K562 (cell line): ENCODE measurements at regions not wholly inside any gene's neighbourhood (a gene's known extent, or its start where the extent isn't known, plus 50 kb on each side); places are given as distances from the start of the nearest gene placed in this dataset.

Experiments used
- ATAC-seq: fragments of 200-7000 bp; cut with Tn5 transposase; 3 replicates; pipeline ENCODE4 v1.9.1; 2020; ENCODE audit warnings: moderate library complexity
- BruUV-seq: library from RNA; stranded (reverse); fragments of 400-500 nt; replicated peaks from 2 replicates; lab custom pipeline; 2021; lab: Mats Ljungman, UMichigan
- CTCF ChIA-PET: fragments of 300-600 bp; formaldehyde crosslinking; extraction: SDS; loops from one replicate; lab custom pipeline; 2021; ENCODE audit warnings: low intra/inter-chr PET ratio; lab: Yijun Ruan, JAX
- POLR2A ChIA-PET: fragments of 300-600, 350-650 bp; sonication (Branson Sonifier 250); formaldehyde crosslinking; extraction: SDS; loops from one replicate; lab custom pipeline; 2021; ENCODE audit warnings: antibody characterized with exemption, inconsistent platforms; lab: Yijun Ruan, JAX
- DNase-seq, 4 experiments: peaks; one replicate each; pipeline versions ENCODE4 v3.0.0 to v3.0.0-alpha.2; 2011 to 2018; ENCODE audit warnings: low spot score in 3 of 4, mixed read lengths in 3 of 4; ENCODE audit errors: extremely low read depth in 1 of 4
- FAIRE-seq: peaks from 2 replicates; lab custom pipeline; 2011; peaks lifted over from hg19 to GRCh38; lab: Jason Lieb, UNC
- H2AFZ ChIP-seq: 2 replicates; pipeline ENCODE4 v1.6.0; 2011; ENCODE audit warnings: low read depth, low read length, control low read depth, inconsistent platforms
- H3K27ac ChIP-seq: fragments of 200-600 bp; 3 replicates; pipeline ENCODE4 v1.8.0; 2011; ENCODE audit warnings: low read depth, mild to moderate bottlenecking, control low read depth, inconsistent platforms, low read length, moderate library complexity, mixed read lengths; ENCODE audit errors: extremely low read depth
- H3K27me3 ChIP-seq, 2 experiments: fragments of 300-600 bp in 1 of 2; 2 replicates in 1 of 2; 3 replicates in 1 of 2; pipeline versions ENCODE4 v1.6.0 to v1.8.0; 2011; ENCODE audit warnings: inconsistent platforms in 2 of 2, low read length in 2 of 2, mild to moderate bottlenecking in 1 of 2, mixed read lengths in 1 of 2, moderate library complexity in 1 of 2; ENCODE audit not compliant: control insufficient read depth in 2 of 2, insufficient read depth in 2 of 2
- H3K36me3 ChIP-seq: fragments of 300-600 bp; 3 replicates; pipeline ENCODE4 v1.8.0; 2011; ENCODE audit warnings: mild to moderate bottlenecking, low read length, inconsistent platforms; ENCODE audit not compliant: control insufficient read depth, insufficient read depth
- H3K4me1 ChIP-seq, 2 experiments: fragments of 200-600 bp in 1 of 2; replicated peaks in 1 of 2; 2 replicates in 1 of 2; 3 replicates in 1 of 2; pipeline versions ENCODE4 v1.5.1 to v1.8.0; 2011; ENCODE audit warnings: inconsistent platforms in 2 of 2, low read length in 2 of 2, mild to moderate bottlenecking in 1 of 2, mixed read lengths in 1 of 2, moderate library complexity in 1 of 2; ENCODE audit not compliant: control insufficient read depth in 2 of 2, insufficient read depth in 2 of 2
- H3K4me2 ChIP-seq: 2 replicates; pipeline ENCODE4 v1.6.1; 2011; ENCODE audit warnings: low read length, control low read depth, inconsistent platforms, mixed read lengths; ENCODE audit not compliant: insufficient read depth
- H3K4me3 ChIP-seq: fragments of 200-600 bp; sonication (generic), shearing (Covaris generic); 2 replicates; pipeline ENCODE4 v1.5.1; 2016; ENCODE audit warnings: control low read depth, inconsistent platforms
- H3K79me2 ChIP-seq: fragments of 200-600 bp; 3 replicates; pipeline ENCODE4 v1.8.0; 2011; ENCODE audit warnings: low read length, inconsistent platforms; ENCODE audit not compliant: control insufficient read depth, insufficient read depth
- H3K9ac ChIP-seq, 2 experiments: 2 replicates each; pipeline versions ENCODE4 v1.6.0 to v1.6.1; 2011; ENCODE audit warnings: low read depth in 2 of 2, low read length in 2 of 2, control low read depth in 1 of 2, inconsistent platforms in 1 of 2, mild to moderate bottlenecking in 1 of 2, mixed read lengths in 1 of 2; ENCODE audit not compliant: insufficient read depth in 1 of 2
- H3K9me1 ChIP-seq: one replicate; pipeline ENCODE4 v1.6.0; 2011; ENCODE audit warnings: inconsistent platforms, mild to moderate bottlenecking, low read length, moderate library complexity; ENCODE audit not compliant: control insufficient read depth, insufficient read depth
- H3K9me3 ChIP-seq: replicated peaks from 2 replicates; pipeline ENCODE4 v1.5.1; 2011; ENCODE audit warnings: low read depth, low read length, inconsistent platforms; ENCODE audit not compliant: control insufficient read depth, insufficient read depth
- H4K20me1 ChIP-seq: replicated peaks from 2 replicates; pipeline ENCODE4 v1.6.1; 2011; ENCODE audit warnings: low read length, inconsistent platforms, mixed read lengths; ENCODE audit not compliant: control insufficient read depth, insufficient read depth
- AFF4 ChIP-seq: sonication (generic); formaldehyde crosslinking; IDR thresholded peaks from 2 replicates; pipeline ENCODE4 v1.8.0; 2023; ENCODE audit warnings: mild to moderate bottlenecking, missing genetic modification reagents
- KDM5B ChIP-seq: fragments of 200-600 bp; sonication (generic); IDR thresholded peaks from 2 replicates; pipeline ENCODE4 v1.6.1; 2012; ENCODE audit warnings: low read depth, mild to moderate bottlenecking, moderate library complexity, low read length, control low read depth, inconsistent platforms; ENCODE audit not compliant: insufficient replicate concordance
- SRSF7 ChIP-seq: fragments of 200-400 bp; formaldehyde crosslinking; optimal IDR thresholded peaks from 2 replicates; pipeline ENCODE3; 2017; ENCODE audit warnings: mild to moderate bottlenecking, low read depth, low read length
- TBP ChIP-seq: optimal IDR thresholded peaks from 2 replicates; pipeline ENCODE3; 2011; ENCODE audit warnings: low read depth, low read length, improper control_type of control experiment
- ZKSCAN8 ChIP-seq: fragments of 200-800 bp; sonication (Bioruptor generic); IDR thresholded peaks from 2 replicates; pipeline ENCODE4 v1.6.1; 2016; ENCODE audit warnings: missing genetic modification characterization, missing compliant biosample characterization
- ZNF408 ChIP-seq: fragments of 250-450 bp; sonication (Bioruptor Pico); IDR thresholded peaks from 2 replicates; pipeline ENCODE4 v1.4.0; 2020; ENCODE audit warnings: low read depth, mild to moderate bottlenecking, moderate library complexity
- WGBS: fragments of 100-300 bp; shearing (Covaris generic); methylation state at CpG from one replicate; pipeline ENCODE4 v1.1.6; 2016; ENCODE audit warnings: low coverage, mixed read lengths; ENCODE audit not compliant: insufficient coverage; ENCODE audit errors: missing lambda C conversion rate; 5-methylcytosine and 5-hydroxymethylcytosine counted together
- in situ Hi-C: fragments of 300-500 bp; cut with MboI; formaldehyde crosslinking; loops from 4 replicates; pipeline ENCODE4 v1.15.0; 2018; ENCODE audit warnings: inconsistent platforms, mixed read lengths
- intact Hi-C: fragments of 100-400 bp; cut with micrococcal nuclease; formaldehyde crosslinking; loops from 2 replicates; pipeline ENCODE4 v1.14.2; 2022
- TF ChIP-seq, protein P1 (sequence below), 2 experiments: fragments of 450-650 bp; formaldehyde crosslinking in 1 of 2; IDR thresholded peaks; 2 replicates each; pipeline versions ENCODE4 v1.4.0 to v1.6.1; 2014 to 2020; ENCODE audit warnings: mild to moderate bottlenecking in 2 of 2, borderline replicate concordance in 1 of 2, low read depth in 1 of 2

GRCh38 chr7:81074406-81074805, 155.6 kb upstream of the SEMA3C start:
- Histone ChIP-seq H3K9ac (no peak overlapping the region), H3K36me3 (no peaks in the 10 kb centered on the region), H3K4me3 (no peak overlapping the region), H3K79me2 (no peaks in the 10 kb centered on the region), H3K4me2 (no peak overlapping the region), H3K4me1 (no peaks in the 10 kb centered on the region), H2AFZ (no peak overlapping the region), H4K20me1 (no peaks in the 10 kb centered on the region), H3K27me3 (no peaks in the 10 kb centered on the region), H3K9me3 (0 out of 2 replicates have a peak, but pooled peaks cover 2% of the 10 kb centered on the region), H3K9me1 (no peaks in the 10 kb centered on the region), H3K27ac (no peak overlapping the region)
- ChIA-PET CTCF (no interaction called here), POLR2A (no interaction called here)
- in situ Hi-C loops, result no loop called here
- FAIRE-seq, result no peak
- ATAC-seq, result no peak
- DNase-seq, result no peak
- no TSS peak for BruUV-seq
- intact Hi-C loops, result no loop called here
- WGBS, result 0% methylated on average over 3 of the region's 3 CpGs
- TF ChIP-seq ZKSCAN8 (CRISPR knock-in tag), result no peak
- TF ChIP-seq, protein P1, sequence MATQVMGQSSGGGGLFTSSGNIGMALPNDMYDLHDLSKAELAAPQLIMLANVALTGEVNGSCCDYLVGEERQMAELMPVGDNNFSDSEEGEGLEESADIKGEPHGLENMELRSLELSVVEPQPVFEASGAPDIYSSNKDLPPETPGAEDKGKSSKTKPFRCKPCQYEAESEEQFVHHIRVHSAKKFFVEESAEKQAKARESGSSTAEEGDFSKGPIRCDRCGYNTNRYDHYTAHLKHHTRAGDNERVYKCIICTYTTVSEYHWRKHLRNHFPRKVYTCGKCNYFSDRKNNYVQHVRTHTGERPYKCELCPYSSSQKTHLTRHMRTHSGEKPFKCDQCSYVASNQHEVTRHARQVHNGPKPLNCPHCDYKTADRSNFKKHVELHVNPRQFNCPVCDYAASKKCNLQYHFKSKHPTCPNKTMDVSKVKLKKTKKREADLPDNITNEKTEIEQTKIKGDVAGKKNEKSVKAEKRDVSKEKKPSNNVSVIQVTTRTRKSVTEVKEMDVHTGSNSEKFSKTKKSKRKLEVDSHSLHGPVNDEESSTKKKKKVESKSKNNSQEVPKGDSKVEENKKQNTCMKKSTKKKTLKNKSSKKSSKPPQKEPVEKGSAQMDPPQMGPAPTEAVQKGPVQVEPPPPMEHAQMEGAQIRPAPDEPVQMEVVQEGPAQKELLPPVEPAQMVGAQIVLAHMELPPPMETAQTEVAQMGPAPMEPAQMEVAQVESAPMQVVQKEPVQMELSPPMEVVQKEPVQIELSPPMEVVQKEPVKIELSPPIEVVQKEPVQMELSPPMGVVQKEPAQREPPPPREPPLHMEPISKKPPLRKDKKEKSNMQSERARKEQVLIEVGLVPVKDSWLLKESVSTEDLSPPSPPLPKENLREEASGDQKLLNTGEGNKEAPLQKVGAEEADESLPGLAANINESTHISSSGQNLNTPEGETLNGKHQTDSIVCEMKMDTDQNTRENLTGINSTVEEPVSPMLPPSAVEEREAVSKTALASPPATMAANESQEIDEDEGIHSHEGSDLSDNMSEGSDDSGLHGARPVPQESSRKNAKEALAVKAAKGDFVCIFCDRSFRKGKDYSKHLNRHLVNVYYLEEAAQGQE (IDR thresholded peaks at IDR 0.05; ENCODE audit: borderline replicate concordance), result no peak
- TF ChIP-seq, protein P1 (CRISPR knock-in tag; IDR thresholded peaks at IDR 0.05; ENCODE audit: low read depth), result no peak
- no peak for TF ChIP-seq KDM5B
- no peak for TF ChIP-seq ZNF408 (CRISPR knock-in tag)
- TF ChIP-seq TBP, result no peak
- TF ChIP-seq SRSF7, result no peak
- TF ChIP-seq AFF4, result no peak
